Left hindlimb (tissue), 1 donor: ENCODE measurements at regions not wholly inside any gene's neighbourhood (a gene's known extent, or its start where the extent isn't known, plus 50 kb on each side); places are given as distances from the start of the nearest gene placed in this dataset.

Experiments used
- DNase-seq: peaks from one replicate; pipeline ENCODE4 v3.0.0-alpha.2; 2018

DNA sequence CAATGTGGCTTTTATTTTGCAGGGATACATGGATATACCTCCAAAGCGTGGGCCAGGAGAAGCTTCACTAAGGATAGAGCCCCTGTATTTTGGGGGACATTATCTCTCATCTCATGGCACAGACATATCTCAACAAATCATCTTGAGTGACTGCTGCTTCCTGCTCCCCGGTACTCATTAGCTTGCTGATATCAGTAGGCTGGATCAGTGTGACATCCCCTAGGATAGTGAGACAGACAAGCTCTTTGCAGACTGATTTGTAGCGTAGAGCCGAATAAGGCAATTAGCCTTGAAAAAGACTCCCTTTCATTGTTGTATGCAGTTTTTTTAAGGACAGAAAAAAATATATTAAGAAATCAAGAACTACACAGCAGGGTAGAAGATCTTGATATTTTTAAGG is 237.7 kb upstream of the CDH9 start:
- no peak for DNase-seq

DNA sequence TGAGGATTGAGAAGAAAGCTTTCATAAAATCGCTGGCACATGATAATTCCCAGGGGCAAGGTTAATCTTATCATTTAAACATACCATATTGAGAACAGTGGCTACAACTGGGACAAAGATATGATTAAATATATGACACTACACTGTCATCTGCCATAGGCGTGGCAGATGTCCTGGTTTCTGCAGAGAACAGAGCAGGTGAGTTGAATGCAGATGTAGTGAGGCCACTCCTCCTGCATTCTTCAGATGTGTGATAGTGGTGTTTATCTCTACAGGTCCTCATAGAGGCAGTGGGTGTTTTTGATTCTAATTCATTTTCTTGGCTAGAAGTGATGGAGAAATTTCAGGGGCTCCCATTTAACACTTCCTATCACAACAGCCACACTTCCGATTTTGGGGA is 237.0 kb upstream of the CDH9 start:
- no peak for DNase-seq

DNA sequence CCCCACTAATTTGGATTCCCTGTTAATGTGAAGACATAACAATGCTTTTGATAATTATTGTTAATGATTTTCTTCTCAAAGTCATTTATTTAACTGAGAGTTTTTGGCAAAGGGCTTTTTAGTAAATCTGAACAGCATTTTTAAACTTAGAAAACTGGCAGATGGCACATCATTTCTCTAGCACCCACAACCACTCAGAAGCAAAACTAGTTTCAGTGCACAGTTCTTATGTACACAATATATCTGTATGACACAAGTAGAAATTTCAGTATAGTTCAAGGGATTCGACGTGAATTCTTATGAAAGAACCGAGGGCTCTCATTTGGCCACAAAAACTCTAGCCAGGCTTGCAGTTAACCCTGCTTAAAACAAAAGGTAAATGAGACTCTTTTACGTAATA is 231.4 kb upstream of the CDH9 start:
- DNase-seq, result no peak

DNA sequence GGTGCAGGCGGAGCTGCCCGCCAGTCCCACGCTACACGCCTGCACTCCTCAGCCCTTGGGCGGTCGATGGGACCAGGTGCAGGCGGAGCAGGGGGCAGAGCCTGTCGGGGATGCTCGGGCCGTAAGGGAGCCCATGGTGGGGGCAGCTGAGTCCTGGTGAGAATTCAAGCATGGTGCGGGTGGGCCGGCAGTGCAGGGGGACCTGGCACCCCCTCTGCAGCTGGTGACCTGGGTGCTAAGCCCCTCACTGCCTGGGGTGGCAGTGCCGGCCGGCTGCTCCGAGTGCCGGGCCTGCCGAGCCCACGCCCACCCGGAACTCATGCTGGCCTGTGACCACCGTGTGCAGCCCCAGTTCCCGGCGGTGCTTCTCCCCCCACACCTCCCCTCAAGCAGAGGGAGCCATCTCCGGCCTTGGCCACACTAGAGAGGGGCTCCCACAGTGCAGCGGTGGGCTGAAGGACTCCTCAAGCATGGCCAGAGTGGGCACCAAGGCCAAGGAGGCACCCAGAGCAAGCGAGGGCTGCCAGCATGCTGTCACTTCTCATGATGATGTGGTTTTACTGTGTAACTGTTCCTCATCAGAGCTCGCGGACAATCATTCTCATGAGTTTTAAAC is 228.9 kb upstream of the CDH9 start:
- DNase-seq, result no peak

DNA sequence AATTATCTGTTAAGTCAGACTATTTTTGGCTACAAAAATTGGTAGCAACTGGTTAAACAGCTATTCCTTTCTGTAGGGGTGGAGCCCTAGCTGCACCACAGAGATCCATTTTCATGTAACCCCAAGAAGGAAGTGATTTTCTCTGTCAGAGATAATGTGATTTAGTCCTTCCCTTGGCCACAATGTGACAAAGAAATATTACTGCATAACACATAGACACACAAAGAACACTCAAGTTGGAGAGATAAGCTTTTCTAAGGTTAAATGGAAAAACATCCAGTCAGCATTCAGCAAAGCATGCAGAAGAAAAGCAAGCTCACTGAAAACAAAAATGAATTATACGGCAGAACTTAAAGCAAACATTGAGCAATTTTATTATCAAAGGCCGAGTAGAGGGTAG is 227.8 kb upstream of the CDH9 start:
- no peak for DNase-seq

DNA sequence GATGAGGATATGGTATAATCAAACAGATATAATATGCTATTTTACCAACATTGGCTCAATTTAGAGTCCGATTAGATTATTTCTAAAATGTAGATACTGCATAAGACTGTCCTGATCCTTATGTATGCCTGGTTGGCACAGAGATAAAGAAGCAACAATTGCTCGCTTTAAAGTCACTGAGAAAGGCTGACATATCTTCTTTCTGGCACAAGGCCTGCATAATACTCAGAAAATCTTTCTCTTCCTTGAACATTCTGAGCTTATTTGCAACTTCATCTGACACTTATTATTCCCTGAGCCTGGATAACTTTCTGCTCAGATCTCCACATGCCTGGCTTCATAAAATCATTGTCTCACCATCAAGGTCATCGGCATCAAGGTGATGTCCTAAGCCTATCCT is 219.3 kb upstream of the CDH9 start:
- DNase-seq, result no peak

DNA sequence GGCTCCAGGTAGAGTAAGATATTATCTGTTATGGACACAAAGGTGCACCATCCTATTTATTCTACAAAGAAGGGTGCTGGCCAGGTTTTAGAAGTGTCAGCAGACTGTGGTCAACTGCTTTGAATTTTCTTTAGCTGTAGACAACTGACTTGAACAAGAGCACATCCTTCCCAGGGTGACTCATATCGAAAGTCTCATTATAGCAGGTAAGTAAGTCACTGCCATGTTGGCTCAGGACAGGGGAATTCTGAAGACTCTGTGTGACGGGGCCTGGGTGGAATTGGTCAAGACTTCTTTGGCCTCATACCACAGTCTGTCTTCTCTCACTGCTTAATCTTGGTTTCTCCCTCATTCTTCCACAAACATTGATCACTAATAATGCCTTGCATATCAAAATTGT is 214.5 kb upstream of the CDH9 start:
- no peak for DNase-seq

DNA sequence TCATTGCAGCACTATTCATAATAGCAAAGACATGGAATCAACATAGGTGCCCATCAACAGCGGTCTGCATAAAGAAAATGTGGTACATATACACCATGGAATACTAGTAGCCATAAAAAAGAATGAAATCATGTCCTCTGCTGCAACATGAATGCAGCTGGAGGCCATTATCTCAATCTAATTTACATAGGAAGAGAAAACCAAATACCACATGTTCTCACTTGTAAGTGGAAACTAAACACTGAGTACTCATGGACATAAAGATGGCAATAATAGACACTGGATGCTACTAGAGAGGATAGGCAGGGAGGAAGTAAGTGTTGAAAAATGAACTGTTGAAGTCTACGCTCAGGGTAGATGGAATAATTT is 203.9 kb upstream of the CDH9 start:
- no peak for DNase-seq

DNA sequence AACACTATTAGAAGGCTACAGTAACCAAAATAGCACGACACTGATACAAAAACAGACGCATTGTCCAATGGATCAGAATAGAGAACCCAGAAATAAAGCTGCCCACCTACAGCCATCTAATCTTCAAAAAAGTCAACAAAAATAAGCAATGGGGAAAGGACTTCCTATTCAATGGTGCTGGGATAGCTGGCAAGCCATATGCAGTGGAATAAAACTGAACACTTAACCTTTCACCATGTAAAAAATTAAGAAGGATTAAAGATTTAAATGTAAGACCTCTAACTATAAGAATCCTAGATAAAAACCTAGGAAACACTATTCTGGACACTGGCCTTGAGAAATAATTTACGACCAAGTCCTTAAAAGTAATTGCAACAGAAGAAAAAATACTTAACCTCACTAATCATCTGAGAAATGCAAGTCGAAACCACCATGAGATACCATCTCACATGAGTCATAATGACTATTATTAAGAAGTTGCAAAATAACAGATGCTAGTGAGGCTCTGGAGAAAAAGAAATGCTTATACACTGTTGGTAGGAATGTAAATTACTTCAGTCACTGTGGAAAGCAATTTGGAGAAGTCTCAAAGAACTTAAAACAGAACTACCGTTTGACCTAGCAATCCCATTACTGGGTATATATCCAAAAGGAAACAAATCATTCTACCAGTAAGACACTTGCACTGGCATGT is 203.3 kb upstream of the CDH9 start:
- no peak for DNase-seq

DNA sequence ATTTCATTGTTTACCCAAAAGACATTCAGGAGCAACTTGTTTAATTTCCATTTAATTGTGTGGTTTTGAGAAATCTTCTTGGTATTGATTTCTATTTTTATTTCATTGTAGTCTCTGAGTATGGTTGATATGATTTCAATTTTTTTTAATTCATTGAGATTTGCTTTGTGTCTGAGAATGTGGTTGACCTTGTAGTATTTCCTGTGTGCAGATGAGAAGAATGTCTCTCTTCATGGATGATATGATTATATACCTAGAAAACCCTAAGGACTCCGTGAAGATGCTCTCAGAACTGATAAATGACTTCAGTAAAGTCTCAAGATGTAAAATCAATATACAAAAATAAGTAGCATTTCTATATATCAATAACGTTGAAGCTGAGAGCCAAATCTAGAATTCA is 202.4 kb upstream of the CDH9 start:
- no peak for DNase-seq

DNA sequence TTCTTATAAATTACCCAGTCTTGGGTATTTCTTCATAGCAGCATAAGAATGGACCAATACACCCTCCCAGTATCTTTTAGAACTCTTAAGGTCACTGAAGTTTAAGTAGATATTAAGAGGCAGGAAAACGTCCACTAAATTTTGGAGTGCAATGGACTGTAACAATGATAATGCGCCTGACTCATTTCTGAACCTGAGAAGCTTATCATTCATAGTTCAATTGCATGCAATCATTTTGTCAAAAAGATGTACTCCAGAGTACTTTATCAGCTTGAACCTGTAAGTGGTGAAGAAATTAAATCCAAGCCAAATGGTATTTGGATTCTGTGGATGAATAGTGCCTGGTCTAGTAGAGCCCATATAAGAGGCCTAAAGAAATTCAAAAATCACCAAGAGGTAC is 196.5 kb upstream of the CDH9 start:
- DNase-seq, result no peak

DNA sequence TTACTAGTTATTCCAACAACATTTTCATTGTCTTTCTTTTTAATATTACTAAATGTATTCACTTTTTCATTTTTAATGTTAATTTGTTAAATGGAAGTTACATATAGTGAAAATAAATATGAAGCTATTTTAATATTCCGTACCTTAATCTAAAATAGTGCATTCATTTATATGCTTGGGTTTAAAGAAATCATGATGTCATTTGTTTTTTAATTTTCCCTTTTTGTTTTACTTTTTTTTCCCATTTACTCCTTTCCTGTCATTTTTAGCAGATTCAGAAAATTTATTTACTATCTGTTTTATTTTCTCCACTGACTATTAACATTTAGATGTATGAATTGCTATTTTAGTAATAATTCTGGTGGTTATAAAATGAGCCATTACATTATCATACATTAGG is 183.0 kb upstream of the CDH9 start:
- DNase-seq, result no peak

DNA sequence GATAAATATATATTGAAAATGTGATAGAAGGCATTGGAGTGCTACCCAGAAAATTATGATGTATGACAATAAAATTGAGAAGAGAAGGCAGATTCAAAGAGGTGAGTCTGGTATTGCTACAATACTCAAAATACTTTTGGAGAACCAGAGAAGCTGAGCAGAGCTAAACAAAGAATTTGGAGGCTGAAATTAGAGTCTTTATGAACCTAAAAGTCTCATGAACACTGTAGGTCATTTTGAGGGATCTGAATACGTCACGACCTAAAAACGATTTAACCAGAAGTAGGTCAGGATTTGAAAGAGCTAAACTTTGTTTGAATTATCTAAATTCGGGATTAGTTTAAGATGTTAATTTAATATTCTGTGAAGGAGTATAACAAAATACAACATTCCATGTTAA is 182.4 kb upstream of the CDH9 start:
- no peak for DNase-seq

DNA sequence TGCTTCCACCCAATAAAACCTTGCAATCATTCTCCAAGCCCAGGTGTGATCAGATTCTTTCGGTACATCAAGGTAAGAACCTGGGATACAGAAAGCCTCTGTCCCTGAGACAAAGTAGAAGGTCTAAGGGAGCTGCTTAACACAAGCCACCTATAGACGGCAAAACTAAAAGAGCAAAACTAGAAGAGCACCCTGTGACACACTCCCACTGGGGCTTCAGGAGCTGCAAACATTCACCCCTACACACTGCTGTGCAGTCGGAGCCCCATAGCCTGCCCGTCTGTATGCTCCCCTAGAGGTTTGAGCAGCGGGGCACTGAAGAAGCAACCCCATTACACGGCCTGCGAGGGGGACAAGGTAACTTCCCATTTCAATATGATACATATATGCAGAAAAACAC is 179.6 kb upstream of the CDH9 start:
- no peak for DNase-seq

DNA sequence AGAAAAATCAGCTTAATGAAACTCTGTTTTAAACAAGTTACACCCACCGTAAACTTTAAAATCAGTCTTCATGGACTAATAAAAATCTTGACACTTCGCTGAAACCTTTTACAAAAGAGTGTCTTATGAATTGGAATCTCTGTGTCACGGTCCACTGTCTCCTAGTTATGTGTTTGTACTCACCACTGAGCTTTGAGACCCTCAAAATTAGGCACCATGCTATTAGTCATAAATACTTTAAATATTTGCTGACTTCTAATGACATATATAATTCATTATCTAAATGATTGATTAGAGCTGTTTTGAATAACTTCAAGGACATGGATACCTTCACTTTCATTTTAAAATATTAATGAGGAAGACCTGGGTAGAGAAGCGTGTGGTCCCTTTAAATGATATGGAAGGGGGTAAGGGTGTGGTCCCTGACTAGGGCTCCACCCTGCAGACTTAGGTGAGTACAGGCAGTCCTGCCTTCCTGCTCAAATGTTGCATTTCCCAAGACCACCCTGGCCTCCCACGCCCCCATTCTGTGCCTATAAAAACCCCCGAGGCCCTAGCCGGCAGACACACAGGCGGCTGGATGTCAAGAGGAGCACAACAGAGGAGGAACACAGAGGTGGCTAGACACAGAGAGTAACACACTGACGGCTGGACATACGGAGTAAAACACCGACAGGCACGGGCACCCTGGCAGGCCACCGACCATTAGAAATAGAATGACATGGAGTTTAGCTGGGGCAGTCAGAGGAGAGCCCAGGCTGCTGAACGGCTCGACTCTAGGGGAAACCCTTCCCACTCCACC is 179.0 kb upstream of the CDH9 start:
- DNase-seq, result no peak

DNA sequence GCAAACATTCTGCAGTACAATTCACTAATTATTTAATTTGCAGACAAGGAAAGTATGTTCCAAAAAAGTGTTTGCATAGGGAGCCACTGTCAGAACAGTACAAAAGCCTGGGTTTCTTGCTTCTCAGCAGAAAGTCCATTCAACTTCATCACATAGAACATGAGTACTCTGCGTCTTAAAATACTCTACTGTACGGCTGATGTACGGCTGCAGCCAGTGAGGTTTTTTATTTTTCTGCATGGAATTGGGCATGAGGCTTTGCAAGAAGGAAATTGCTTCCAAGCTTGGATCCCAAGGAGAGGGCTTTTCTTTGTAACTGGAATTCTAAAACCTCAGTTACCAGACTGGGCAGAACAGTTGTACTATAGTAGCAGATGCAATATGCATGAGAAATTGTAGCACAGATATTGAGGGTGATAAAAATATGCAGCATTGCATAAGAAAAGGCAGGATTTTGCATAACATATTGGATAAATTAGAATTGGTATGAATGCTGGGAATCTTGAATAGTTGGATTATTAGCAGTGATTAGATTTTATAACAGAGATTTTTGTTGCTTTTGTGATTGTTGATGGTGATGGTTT is 178.1 kb upstream of the CDH9 start:
- DNase-seq, result no peak

DNA sequence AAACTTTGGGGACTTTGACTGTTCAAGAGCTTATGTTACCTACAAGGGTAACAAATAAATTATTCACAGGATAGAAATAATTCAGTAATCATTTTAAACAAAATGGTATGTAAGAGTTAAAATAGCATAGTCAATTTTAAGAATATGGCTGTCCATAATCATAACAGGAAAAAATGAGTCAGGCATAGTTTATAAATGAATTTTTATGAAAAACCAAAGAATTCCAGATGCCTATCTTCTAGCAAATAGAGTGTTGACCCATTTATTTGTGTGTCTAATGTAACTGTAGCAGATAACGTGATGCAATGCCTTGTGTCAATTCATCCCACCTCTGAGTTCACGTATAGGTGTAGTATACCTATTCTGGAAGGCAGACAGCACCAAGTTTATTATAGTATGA is 169.7 kb upstream of the CDH9 start:
- no peak for DNase-seq

DNA sequence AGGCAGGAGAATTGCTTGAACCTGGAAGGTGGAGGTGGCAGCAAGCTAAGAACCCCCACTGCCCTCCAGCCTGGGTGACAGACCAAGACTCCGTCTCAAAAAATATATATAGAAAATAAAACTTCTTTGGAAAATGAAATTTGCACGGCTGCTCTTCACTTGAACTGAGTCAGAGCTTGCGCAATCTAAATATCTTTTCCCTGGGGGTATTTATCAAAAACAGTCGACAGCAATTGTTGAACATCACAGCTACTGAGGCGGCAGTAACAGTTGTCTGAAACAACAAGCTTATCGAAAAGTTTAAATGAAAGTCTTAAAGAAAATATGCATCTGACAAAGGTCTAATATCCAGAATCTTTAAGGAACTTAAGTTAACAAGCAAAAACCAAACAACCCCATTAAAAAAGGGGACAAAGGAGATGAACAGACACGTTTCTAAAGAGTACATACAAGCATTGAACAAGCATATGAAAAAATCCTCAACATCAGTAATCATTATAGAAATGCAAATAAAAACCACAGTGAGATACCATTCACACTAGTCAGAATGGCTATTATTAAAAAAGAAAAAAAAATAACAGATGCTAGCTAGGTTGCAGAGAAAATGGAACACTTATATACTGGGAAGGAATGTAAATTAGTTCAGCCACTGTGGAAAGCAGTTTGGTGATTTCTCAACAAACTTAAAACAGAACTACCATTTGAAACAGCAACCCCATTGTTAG is 153.6 kb upstream of the CDH9 start:
- DNase-seq, result no peak

DNA sequence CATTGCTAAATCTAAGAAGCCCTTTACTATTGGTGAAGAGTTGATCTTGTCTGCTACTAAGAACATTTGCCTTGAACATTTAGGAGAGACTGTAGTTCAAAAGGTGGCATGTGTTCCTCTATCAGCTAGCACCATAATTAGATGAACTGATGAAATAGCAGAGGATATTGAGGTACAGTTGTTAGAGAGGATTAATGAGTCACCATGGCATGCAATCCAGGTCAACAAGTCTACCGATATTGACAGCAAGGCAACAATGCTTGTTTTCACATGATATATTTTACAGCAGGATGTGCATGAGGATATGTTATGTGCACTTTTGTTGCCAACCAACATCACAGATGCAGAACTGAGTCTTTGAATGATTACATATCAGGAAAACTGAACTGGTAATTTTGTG is 134.3 kb upstream of the CDH9 start:
- DNase-seq, result no peak

DNA sequence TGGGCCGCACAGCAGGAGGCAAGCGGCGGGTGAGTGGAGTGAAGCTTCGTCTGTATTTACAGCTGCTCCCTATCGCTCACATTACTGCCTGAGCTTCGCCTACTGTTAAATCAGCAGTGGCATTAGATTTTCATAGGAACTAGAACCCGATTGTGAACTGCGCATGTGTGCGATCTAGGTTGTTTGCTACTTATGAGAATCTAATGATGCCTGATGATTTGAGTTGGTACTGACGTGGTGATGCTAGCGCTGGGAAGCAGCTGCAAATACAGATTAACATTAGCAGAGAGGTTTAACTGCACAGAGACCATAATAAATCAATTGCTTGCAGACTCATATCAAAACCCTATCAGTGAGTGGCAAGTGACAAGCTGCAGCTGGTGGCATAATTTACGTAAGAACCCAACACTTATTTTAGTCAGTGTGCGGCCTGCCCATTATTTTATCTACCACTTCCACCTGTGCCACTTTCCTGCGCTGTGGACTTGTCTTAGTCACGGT is 133.4 kb upstream of the CDH9 start:
- DNase-seq, result no peak

DNA sequence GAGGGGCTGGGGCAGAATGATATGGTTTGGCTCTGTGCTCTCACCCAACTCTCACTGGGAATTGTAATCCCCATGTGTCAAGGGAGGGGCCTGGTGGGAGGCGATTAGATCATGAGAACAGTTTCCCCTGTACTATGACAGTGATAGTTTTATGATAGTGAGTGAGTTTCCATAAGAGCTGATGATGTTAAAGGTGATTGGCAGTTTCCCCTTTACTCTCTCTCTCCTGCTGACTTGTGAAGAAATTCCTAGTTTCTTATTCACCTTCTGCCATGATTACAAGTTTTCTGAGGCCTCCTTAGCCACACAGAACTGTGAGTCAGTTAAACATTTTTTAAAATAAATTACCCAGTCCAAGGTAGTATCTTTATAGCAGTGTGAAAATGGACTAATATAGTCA is 120.4 kb upstream of the CDH9 start:
- DNase-seq, result no peak

DNA sequence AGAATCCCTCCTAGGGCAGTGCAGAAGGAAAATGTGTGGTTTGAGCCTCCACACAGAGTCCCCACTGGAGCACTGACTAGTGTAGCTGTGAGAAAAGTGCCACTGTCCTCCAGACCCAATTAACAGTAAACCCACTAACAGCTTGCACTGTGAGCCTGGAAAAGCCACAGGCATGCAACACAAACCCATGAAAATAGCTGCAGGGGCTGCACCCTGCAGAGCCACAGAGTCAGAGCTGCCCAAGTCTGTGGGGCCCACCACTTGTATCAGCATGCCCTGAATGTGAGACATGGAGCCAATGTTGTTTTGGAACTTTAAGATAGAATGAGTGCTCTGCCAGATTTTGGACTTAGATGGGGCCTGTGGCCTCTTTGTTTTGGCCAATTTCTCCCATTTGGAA is 119.8 kb upstream of the CDH9 start:
- no peak for DNase-seq

DNA sequence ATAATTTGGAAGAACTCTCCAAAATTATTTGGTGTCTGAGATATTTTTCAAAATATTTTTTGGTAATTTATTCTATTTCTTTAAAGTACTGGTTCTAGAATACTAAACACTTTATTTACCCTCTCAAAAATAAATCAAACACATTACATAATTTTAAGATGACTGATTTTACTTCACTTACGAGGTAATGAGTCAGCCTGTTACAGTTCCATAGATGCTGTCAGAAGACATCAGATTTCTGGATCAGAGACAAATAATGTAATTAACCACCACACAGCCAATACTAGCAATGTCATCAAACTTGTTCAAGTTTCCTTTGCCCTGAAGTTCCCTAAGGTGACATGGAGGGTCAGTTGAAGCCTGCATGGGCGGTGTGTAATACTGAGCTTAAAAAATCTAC is 106.1 kb upstream of the CDH9 start:
- DNase-seq, result no peak
